DMS79 treated with DMSO at 0.1 percent for 48 hours (cell line): ENCODE measurements at regions not wholly inside any gene's neighbourhood (a gene's known extent, or its start where the extent isn't known, plus 50 kb on each side); places are given as distances from the start of the nearest gene placed in this dataset.
A peak's percentile ranks its signal among the peaks of the same experiment; 100 is the strongest.

ENCODE experiments used
- DNase-seq: peaks from one replicate; lab custom pipeline; 2025; lab: John Stamatoyannopoulos, UW

- DNase-seq, result peak; percentile 23
Observed at GRCh38 chr2:59974051-59974766, 579.2 kb downstream of the BCL11A start.

GRCh38 chr2:59969161-59969560, 584.3 kb downstream of the BCL11A start:
- no peak for DNase-seq

GRCh38 chr2:59968441-59968840, 585.0 kb downstream of the BCL11A start:
- no peak for DNase-seq

- no peak for DNase-seq
Observed at GRCh38 chr2:59967691-59968090, 585.8 kb downstream of the BCL11A start.

GRCh38 chr2:59963157-59963556, 590.3 kb downstream of the BCL11A start:
- DNase-seq, result no peak

- DNase-seq, result no peak
Observed at GRCh38 chr2:59961746-59962145, 591.7 kb downstream of the BCL11A start.

GRCh38 chr2:59959944-59960343, 593.5 kb downstream of the BCL11A start:
- no peak for DNase-seq

GRCh38 chr2:59957504-59957903, 596.0 kb downstream of the BCL11A start:
- no peak for DNase-seq

GRCh38 chr2:59956981-59957380, 596.5 kb downstream of the BCL11A start:
- DNase-seq, result no peak

- no peak for DNase-seq
Observed at GRCh38 chr2:59947917-59948541, 605.4 kb downstream of the BCL11A start.

- no peak for DNase-seq
Observed at GRCh38 chr2:59947209-59947608, 606.2 kb downstream of the BCL11A start.

- DNase-seq, result no peak
Observed at GRCh38 chr2:59939236-59939635, 614.2 kb downstream of the BCL11A start.

- no peak for DNase-seq
Observed at GRCh38 chr2:59938181-59938580, 615.3 kb downstream of the BCL11A start.

GRCh38 chr2:59936048-59936447, 617.4 kb downstream of the BCL11A start:
- DNase-seq, result no peak

GRCh38 chr2:59935005-59935404, 618.4 kb downstream of the BCL11A start:
- no peak for DNase-seq

- DNase-seq, result no peak
Observed at GRCh38 chr2:59933948-59934347, 619.5 kb downstream of the BCL11A start.

- DNase-seq, result no peak
Observed at GRCh38 chr2:59932341-59932740, 621.1 kb downstream of the BCL11A start.

- DNase-seq, result no peak
Observed at GRCh38 chr2:59930430-59930829, 623.0 kb downstream of the BCL11A start.

- no peak for DNase-seq
Observed at GRCh38 chr2:59926731-59927130, 626.7 kb downstream of the BCL11A start.

- no peak for DNase-seq
Observed at GRCh38 chr2:59925321-59925720, 628.1 kb downstream of the BCL11A start.

- no peak for DNase-seq
Observed at GRCh38 chr2:59924346-59924745, 629.1 kb downstream of the BCL11A start.

GRCh38 chr2:59922450-59922849, 631.0 kb downstream of the BCL11A start:
- no peak for DNase-seq

- DNase-seq, result no peak
Observed at GRCh38 chr2:59921743-59922142, 631.7 kb downstream of the BCL11A start.

GRCh38 chr2:59920961-59921360, 632.5 kb downstream of the BCL11A start:
- no peak for DNase-seq
